ENCODE measurements at regions not wholly inside any gene's neighbourhood (a gene's known extent, or its start where the extent isn't known, plus 50 kb on each side); places are given as distances from the start of the nearest gene placed in this dataset.
A peak's percentile ranks its signal among the peaks of the same experiment; 100 is the strongest.

DNA sequence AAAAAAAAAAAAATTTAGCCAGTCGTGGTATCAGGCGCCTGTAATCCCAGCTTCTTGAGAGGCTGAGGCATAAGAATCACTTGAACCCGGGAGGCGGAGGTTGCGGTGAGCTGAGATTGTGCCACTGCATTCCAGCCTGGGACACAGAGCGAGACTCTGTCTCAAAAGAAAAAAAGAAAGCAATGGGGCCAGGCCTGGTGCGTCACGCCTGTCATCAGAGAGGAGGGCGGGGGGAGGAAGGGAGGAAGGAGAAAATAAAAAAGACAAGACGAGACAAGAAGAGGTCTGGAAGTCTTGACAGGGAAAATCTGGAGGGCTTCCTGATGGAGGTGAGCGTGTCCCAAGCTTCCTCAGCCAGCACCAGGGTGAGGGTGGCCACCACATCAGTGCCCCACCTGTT lies 54.9 kb upstream of the PTPRS start:
- Mint-ChIP-seq H3K27me3 (ENCODE audit: insufficient read depth) (peaks cover 87% of the 10 kb centered on the region), H3K27ac (no peak overlapping the region), H3K36me3 (ENCODE audit: low read depth) (no peaks in the 10 kb centered on the region), H3K9me3 (no peaks in the 10 kb centered on the region), H3K4me3 (no peak overlapping the region), H3K4me1 (peaks cover 19% of the 10 kb centered on the region)
- Histone ChIP-seq H3K9me3 (ENCODE audit: control insufficient read depth, low read length) (no peaks in the 10 kb centered on the region), H3K27me3 (ENCODE audit: control insufficient read depth, insufficient read depth, low read length, poor library complexity, severe bottlenecking) (peaks cover 78% of the 10 kb centered on the region), H3K27ac (ENCODE audit: low read depth, low read length) (peak overlapping the region; percentile 91), H3K36me3 (ENCODE audit: control insufficient read depth, insufficient read depth, low read length) (no peaks in the 10 kb centered on the region), H3K9ac (ENCODE audit: extremely low read depth, low read length, poor library complexity, severe bottlenecking) (no peak overlapping the region), H3K4me3 (ENCODE audit: low read length) (no peak overlapping the region), H3K4me1 (ENCODE audit: control insufficient read depth, insufficient read depth, low read length) (peaks cover 12% of the 10 kb centered on the region)
- DNase-seq: no peak
- TF ChIP-seq, protein P1, sequence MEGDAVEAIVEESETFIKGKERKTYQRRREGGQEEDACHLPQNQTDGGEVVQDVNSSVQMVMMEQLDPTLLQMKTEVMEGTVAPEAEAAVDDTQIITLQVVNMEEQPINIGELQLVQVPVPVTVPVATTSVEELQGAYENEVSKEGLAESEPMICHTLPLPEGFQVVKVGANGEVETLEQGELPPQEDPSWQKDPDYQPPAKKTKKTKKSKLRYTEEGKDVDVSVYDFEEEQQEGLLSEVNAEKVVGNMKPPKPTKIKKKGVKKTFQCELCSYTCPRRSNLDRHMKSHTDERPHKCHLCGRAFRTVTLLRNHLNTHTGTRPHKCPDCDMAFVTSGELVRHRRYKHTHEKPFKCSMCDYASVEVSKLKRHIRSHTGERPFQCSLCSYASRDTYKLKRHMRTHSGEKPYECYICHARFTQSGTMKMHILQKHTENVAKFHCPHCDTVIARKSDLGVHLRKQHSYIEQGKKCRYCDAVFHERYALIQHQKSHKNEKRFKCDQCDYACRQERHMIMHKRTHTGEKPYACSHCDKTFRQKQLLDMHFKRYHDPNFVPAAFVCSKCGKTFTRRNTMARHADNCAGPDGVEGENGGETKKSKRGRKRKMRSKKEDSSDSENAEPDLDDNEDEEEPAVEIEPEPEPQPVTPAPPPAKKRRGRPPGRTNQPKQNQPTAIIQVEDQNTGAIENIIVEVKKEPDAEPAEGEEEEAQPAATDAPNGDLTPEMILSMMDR (conservative IDR thresholded peaks at IDR 0.05): no peak
- WGBS, 2 experiments (ENCODE audit: insufficient coverage in 1 of 2, insufficient read length in 1 of 2): 45 to 71% methylated on average over 9 to 11 of the region's 11 CpGs

DNA sequence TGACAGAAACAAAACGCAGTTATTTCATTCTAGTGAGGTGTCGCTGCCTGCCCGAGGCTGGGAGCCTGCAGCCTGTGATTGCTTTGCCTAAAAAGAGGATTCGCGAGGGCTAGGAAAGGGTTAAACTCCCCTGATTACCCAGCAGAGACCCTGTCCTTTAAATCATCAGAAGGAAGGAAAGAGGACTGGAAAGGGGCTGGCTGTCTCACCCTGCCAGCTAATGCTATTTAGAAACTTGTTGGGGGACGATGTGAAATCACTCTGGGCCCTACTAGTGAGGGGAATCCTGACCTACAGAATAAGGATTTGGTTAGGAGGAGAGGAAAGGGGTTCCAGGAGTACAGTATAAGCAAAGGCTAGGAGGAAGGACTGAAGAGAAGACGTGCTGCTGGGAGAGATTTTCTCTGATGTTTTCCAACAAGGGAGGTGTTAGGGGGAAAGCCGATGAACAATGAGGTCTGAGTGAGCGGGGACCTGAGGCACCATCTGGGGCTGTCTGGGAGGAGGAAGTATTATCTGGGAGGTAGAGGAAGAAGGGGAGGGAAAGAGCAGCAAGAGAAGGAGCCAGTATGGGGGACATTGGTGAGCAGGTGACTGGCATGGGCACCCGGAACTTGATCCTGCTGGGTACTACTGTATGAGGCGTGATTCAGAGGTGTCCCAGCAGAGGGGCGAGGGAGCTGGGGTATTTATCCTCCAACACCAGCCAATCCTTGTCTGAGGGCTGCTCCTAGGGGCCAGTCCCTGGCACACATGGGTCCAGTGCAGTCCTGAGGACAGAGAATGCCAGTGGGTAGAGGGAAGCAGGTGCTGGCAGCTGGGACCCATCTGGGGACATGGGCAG lies 55.7 kb upstream of the PTPRS start:
- Mint-ChIP-seq H3K36me3 (ENCODE audit: low read depth) (no peaks in the 10 kb centered on the region), H3K4me1 (peaks cover 19% of the 10 kb centered on the region), H3K27ac (no peak overlapping the region), H3K4me3 (no peak overlapping the region), H3K27me3 (ENCODE audit: insufficient read depth) (peaks cover 87% of the 10 kb centered on the region), H3K9me3 (no peaks in the 10 kb centered on the region)
- 28 to 30% methylated on average over 9 to 12 of the region's 12 CpGs for WGBS, 2 experiments (ENCODE audit: insufficient coverage in 1 of 2, insufficient read length in 1 of 2)
- Histone ChIP-seq H3K9ac (ENCODE audit: extremely low read depth, low read length, poor library complexity, severe bottlenecking) (no peak overlapping the region), H3K27me3 (ENCODE audit: control insufficient read depth, insufficient read depth, low read length, poor library complexity, severe bottlenecking) (peaks cover 85% of the 10 kb centered on the region), H3K4me3 (ENCODE audit: low read length) (peak overlapping the region; percentile 21), H3K36me3 (ENCODE audit: control insufficient read depth, insufficient read depth, low read length) (no peaks in the 10 kb centered on the region), H3K9me3 (ENCODE audit: control insufficient read depth, low read length) (no peaks in the 10 kb centered on the region), H3K27ac (ENCODE audit: low read depth, low read length) (peak overlapping the region; percentile 91), H3K4me1 (ENCODE audit: control insufficient read depth, insufficient read depth, low read length) (peaks cover 12% of the 10 kb centered on the region)
- peak; percentile 52 for DNase-seq
- TF ChIP-seq, protein P1 (conservative IDR thresholded peaks at IDR 0.05): peak; percentile 9

DNA sequence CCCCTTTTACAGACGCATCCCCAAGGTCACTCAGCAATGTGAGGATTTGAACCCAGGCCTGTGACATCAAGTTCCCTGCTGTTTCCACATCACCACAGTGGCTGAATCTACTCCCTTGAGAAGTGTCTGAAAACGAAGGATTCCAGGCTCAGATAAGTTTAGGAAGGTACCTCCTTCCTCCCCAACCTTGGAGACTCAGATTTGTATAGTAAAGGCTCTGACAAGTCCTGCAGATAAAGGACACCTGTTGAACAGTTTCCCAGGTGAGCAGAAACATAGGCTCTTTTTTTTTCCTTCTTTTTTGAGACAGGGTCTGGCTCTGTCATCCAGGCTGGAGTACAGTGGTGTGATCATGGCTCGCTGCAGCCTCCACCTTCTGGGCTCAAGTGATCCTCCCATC lies 56.4 kb upstream of the PTPRS start:
- Mint-ChIP-seq H3K36me3 (ENCODE audit: low read depth) (no peaks in the 10 kb centered on the region), H3K27me3 (ENCODE audit: insufficient read depth) (peaks cover 87% of the 10 kb centered on the region), H3K4me3 (no peak overlapping the region), H3K9me3 (no peaks in the 10 kb centered on the region), H3K27ac (no peak overlapping the region), H3K4me1 (peaks cover 19% of the 10 kb centered on the region)
- no peak for DNase-seq
- 75% methylated on average over 2 to 3 of the region's 3 CpGs for WGBS, 2 experiments (ENCODE audit: insufficient coverage in 1 of 2, insufficient read length in 1 of 2)
- Histone ChIP-seq H3K4me1 (ENCODE audit: control insufficient read depth, insufficient read depth, low read length) (peaks cover 12% of the 10 kb centered on the region), H3K9ac (ENCODE audit: extremely low read depth, low read length, poor library complexity, severe bottlenecking) (no peak overlapping the region), H3K4me3 (ENCODE audit: low read length) (peak overlapping the region; percentile 21), H3K27ac (ENCODE audit: low read depth, low read length) (peak overlapping the region; percentile 91), H3K27me3 (ENCODE audit: control insufficient read depth, insufficient read depth, low read length, poor library complexity, severe bottlenecking) (peaks cover 87% of the 10 kb centered on the region), H3K9me3 (ENCODE audit: control insufficient read depth, low read length) (no peaks in the 10 kb centered on the region), H3K36me3 (ENCODE audit: control insufficient read depth, insufficient read depth, low read length) (no peaks in the 10 kb centered on the region)
- TF ChIP-seq, protein P1 (conservative IDR thresholded peaks at IDR 0.05): no peak
